ENCODE measurements at regions not wholly inside any gene's neighbourhood (a gene's known extent, or its start where the extent isn't known, plus 50 kb on each side); places are given as distances from the start of the nearest gene placed in this dataset.

GRCh38 chr21:24339406-24339805, 1267.9 kb downstream of the MRPL39 start:
- intact Hi-C loops (cut with DNase I): no loop called here
- Histone ChIP-seq H3K4me1 (no peaks in the 10 kb centered on the region), H3K36me3 (ENCODE audit: insufficient read depth in 1 of 2, low read depth in 1 of 2) (no peaks in the 10 kb centered on the region), H3K9me3 (no peaks in the 10 kb centered on the region), H3K4me3 (no peak overlapping the region), H3K27ac (no peak overlapping the region), H3K27me3 (ENCODE audit: insufficient read depth in 3 of 3, low read length in 2 of 3) (no peaks in the 10 kb centered on the region)
- no peak for DNase-seq
- TF ChIP-seq CTCF (IDR thresholded peaks at IDR 0.05): no peak
- ATAC-seq: no peak
- WGBS, 3 donors: 72 to 78% (median 73%) methylated on average over 2 of the region's 2 CpGs

- intact Hi-C loops (cut with DNase I): no loop called here
- no peak for ATAC-seq
- Histone ChIP-seq H3K27ac (no peak overlapping the region), H3K4me3 (no peak overlapping the region), H3K4me1 (no peaks in the 10 kb centered on the region), H3K27me3 (ENCODE audit: insufficient read depth in 3 of 3, low read length in 2 of 3) (no peaks in the 10 kb centered on the region), H3K36me3 (ENCODE audit: insufficient read depth in 1 of 2, low read depth in 1 of 2) (no peaks in the 10 kb centered on the region), H3K9me3 (no peaks in the 10 kb centered on the region)
- DNase-seq: no peak
- 90 to 95% (median 95%) methylated on average over 6 of the region's 6 CpGs for WGBS, 3 donors
- TF ChIP-seq CTCF (IDR thresholded peaks at IDR 0.05): no peak
Measured at GRCh38 chr21:24336491-24336890, 1270.8 kb downstream of the MRPL39 start.

- Histone ChIP-seq H3K4me3 (no peak overlapping the region), H3K36me3 (ENCODE audit: insufficient read depth in 1 of 2, low read depth in 1 of 2) (no peaks in the 10 kb centered on the region), H3K27me3 (ENCODE audit: insufficient read depth in 3 of 3, low read length in 2 of 3) (no peaks in the 10 kb centered on the region), H3K9me3 (no peaks in the 10 kb centered on the region), H3K4me1 (no peaks in the 10 kb centered on the region), H3K27ac (no peak overlapping the region)
- DNase-seq (no peak), ATAC-seq (no peak)
- 68 to 74% (median 70%) methylated on average over 2 of the region's 2 CpGs for WGBS, 3 donors
- TF ChIP-seq CTCF (IDR thresholded peaks at IDR 0.05): no peak
- intact Hi-C loops (cut with DNase I): no loop called here
Measured at GRCh38 chr21:24323536-24323935, 1283.7 kb downstream of the MRPL39 start.

- ATAC-seq (no peak), DNase-seq (no peak)
- no peak overlapping the region for H3K27ac ChIP-seq
- no peaks in the 10 kb centered on the region for H3K36me3 ChIP-seq (ENCODE audit: insufficient read depth in 1 of 2, low read depth in 1 of 2)
- no peak overlapping the region for H3K4me3 ChIP-seq
- no peaks in the 10 kb centered on the region for H3K27me3 ChIP-seq (ENCODE audit: insufficient read depth in 3 of 3, low read length in 2 of 3)
- H3K4me1 ChIP-seq: no peaks in the 10 kb centered on the region
- 0 to 67% (median 38%) methylated on average over 1 of the region's 1 CpG for WGBS, 3 donors
- no peak for TF ChIP-seq CTCF (IDR thresholded peaks at IDR 0.05)
- H3K9me3 ChIP-seq: no peaks in the 10 kb centered on the region
- intact Hi-C loops (cut with DNase I): no loop called here
Measured at GRCh38 chr21:24316277-24316922, 1290.9 kb downstream of the MRPL39 start.

- Histone ChIP-seq H3K27ac (no peak overlapping the region), H3K9me3 (no peaks in the 10 kb centered on the region), H3K4me1 (no peaks in the 10 kb centered on the region), H3K4me3 (no peak overlapping the region), H3K27me3 (ENCODE audit: insufficient read depth in 3 of 3, low read length in 2 of 3) (no peaks in the 10 kb centered on the region), H3K36me3 (ENCODE audit: insufficient read depth in 1 of 2, low read depth in 1 of 2) (no peaks in the 10 kb centered on the region)
- DNase-seq (no peak), ATAC-seq (no peak)
- TF ChIP-seq CTCF (IDR thresholded peaks at IDR 0.05): no peak
- intact Hi-C loops (cut with DNase I): no loop called here
- WGBS, 3 donors: 42 to 54% (median 46%) methylated on average over 1 of the region's 1 CpG
Measured at GRCh38 chr21:24310788-24311187, 1296.5 kb downstream of the MRPL39 start.

Data from psoas muscle (tissue), 7 donors.